GM19351 (cell line): ENCODE measurements at regions not wholly inside any gene's neighbourhood (a gene's known extent, or its start where the extent isn't known, plus 50 kb on each side); places are given as distances from the start of the nearest gene placed in this dataset.
"Not testable (repeated sequence)": the region's sequence is repeated elsewhere in the genome, so short reads cannot be mapped to it uniquely, and the experiment has no call there.

Experiments
- ATAC-seq: cut with Tn5 transposase; IDR thresholded peaks from one replicate; pipeline ENCODE4 v1.9.1; 2021; ENCODE audit warnings: mild to moderate bottlenecking, moderate library complexity; ENCODE audit not compliant: unreplicated experiment

- no peak for ATAC-seq
Measured at GRCh38 chr5:169415948-169416347, 115.0 kb upstream of the SLIT3 start.

- ATAC-seq: no peak
Measured at GRCh38 chr5:169415371-169415770, 114.4 kb upstream of the SLIT3 start.

- ATAC-seq: no peak
Measured at GRCh38 chr5:169413416-169413815, 112.5 kb upstream of the SLIT3 start.

- ATAC-seq: no peak
Measured at GRCh38 chr5:169412831-169413230, 111.9 kb upstream of the SLIT3 start.

GRCh38 chr5:169411786-169412430 is 111.0 kb upstream of the SLIT3 start:
- ATAC-seq: no peak

GRCh38 chr5:169410996-169411783 is 110.3 kb upstream of the SLIT3 start:
- no peak for ATAC-seq

- ATAC-seq: no peak
Measured at GRCh38 chr5:169408731-169409130, 107.8 kb upstream of the SLIT3 start.

- ATAC-seq: no peak
Measured at GRCh38 chr5:169408171-169408570, 107.2 kb upstream of the SLIT3 start.

- no peak for ATAC-seq
Measured at GRCh38 chr5:169404223-169404622, 103.3 kb upstream of the SLIT3 start.

GRCh38 chr5:169398515-169398914 is 97.6 kb upstream of the SLIT3 start:
- ATAC-seq: no peak

- ATAC-seq: no peak
Measured at GRCh38 chr5:169395136-169395535, 94.2 kb upstream of the SLIT3 start.

GRCh38 chr5:169394371-169394770 is 93.4 kb upstream of the SLIT3 start:
- ATAC-seq: no peak

GRCh38 chr5:169393907-169394306 is 93.0 kb upstream of the SLIT3 start:
- ATAC-seq: no peak

GRCh38 chr5:169390265-169390664 is 89.3 kb upstream of the SLIT3 start:
- no peak for ATAC-seq

GRCh38 chr5:169389318-169389717 is 88.4 kb upstream of the SLIT3 start:
- ATAC-seq: no peak

GRCh38 chr5:169385636-169386035 is 84.7 kb upstream of the SLIT3 start:
- no peak for ATAC-seq

- ATAC-seq: no peak
Measured at GRCh38 chr5:169384661-169385060, 83.7 kb upstream of the SLIT3 start.

GRCh38 chr5:169374761-169375160 is 73.8 kb upstream of the SLIT3 start:
- ATAC-seq: no peak

- ATAC-seq: no peak
Measured at GRCh38 chr5:169374111-169374510, 73.2 kb upstream of the SLIT3 start.

- ATAC-seq: not testable (repeated sequence)
Measured at GRCh38 chr5:169371801-169372200, 70.9 kb upstream of the SLIT3 start.

- no peak for ATAC-seq
Measured at GRCh38 chr5:169369130-169369529, 68.2 kb upstream of the SLIT3 start.

- no peak for ATAC-seq
Measured at GRCh38 chr5:169367861-169368260, 66.9 kb upstream of the SLIT3 start.

GRCh38 chr5:169357291-169357690 is 56.4 kb upstream of the SLIT3 start:
- no peak for ATAC-seq
